Ascending aorta (tissue), 2 donors: ENCODE measurements at regions not wholly inside any gene's neighbourhood (a gene's known extent, or its start where the extent isn't known, plus 50 kb on each side); places are given as distances from the start of the nearest gene placed in this dataset.
"Not testable (repeated sequence)": the region's sequence is repeated elsewhere in the genome, so short reads cannot be mapped to it uniquely, and the experiment has no call there.

Experiments used
- DNase-seq, 2 donors: peaks; one replicate each; pipeline ENCODE4 v3.0.0-alpha.2; 2019; ENCODE audit warnings: low spot score in 2 of 2
- H3K27ac ChIP-seq, 2 donors: fragments of 200-600 bp; sonication (generic); one replicate each; pipeline ENCODE4 v1.5.1; 2016 to 2017; ENCODE audit warnings: mild to moderate bottlenecking in 1 of 2
- H3K27me3 ChIP-seq: fragments of 200-600 bp; sonication (generic); one replicate; pipeline ENCODE4 v1.5.1; 2017
- H3K36me3 ChIP-seq, 2 donors: fragments of 200-600 bp; sonication (generic); one replicate each; pipeline ENCODE4 v1.5.1; 2016
- H3K4me1 ChIP-seq, 2 donors: fragments of 200-600 bp; sonication (generic); one replicate each; pipeline ENCODE4 v1.5.1; 2016 to 2017; ENCODE audit warnings: mild to moderate bottlenecking in 1 of 2
- H3K4me3 ChIP-seq, 2 donors: fragments of 200-600 bp; sonication (generic); one replicate each; pipeline ENCODE4 v1.5.1; 2016 to 2017; ENCODE audit warnings: mild to moderate bottlenecking in 1 of 2
- H3K9me3 ChIP-seq, 2 donors: fragments of 200-600 bp; sonication (generic); one replicate each; pipeline ENCODE4 v1.5.1; 2016
- CTCF ChIP-seq, 3 experiments: fragments of 200-600 bp in 2 of 3; fragments of 450-650 bp in 1 of 3; sonication (generic) in 2 of 3; IDR thresholded peaks; one replicate each; pipeline ENCODE4 v1.5.1; 2016 to 2019; ENCODE audit warnings: antibody characterized with exemption in 3 of 3, mild to moderate bottlenecking in 1 of 3, moderate library complexity in 1 of 3
- intact Hi-C: fragments of 100-400 bp; cut with DNase I; formaldehyde crosslinking; loops from one replicate; pipeline ENCODE4 v1.15.1; 2023

GRCh38 chr2:154557906-154558305, 140.6 kb upstream of the KCNJ3 start:
- TF ChIP-seq CTCF (IDR thresholded peaks at IDR 0.05) = no peak
- Histone ChIP-seq H3K9me3 (no peaks in the 10 kb centered on the region), H3K4me1 (no peaks in the 10 kb centered on the region), H3K4me3 (no peak overlapping the region), H3K27ac (no peak overlapping the region), H3K36me3 (no peaks in the 10 kb centered on the region), H3K27me3 (no peaks in the 10 kb centered on the region)
- no peak for DNase-seq
- intact Hi-C loops = no loop called here

DNA sequence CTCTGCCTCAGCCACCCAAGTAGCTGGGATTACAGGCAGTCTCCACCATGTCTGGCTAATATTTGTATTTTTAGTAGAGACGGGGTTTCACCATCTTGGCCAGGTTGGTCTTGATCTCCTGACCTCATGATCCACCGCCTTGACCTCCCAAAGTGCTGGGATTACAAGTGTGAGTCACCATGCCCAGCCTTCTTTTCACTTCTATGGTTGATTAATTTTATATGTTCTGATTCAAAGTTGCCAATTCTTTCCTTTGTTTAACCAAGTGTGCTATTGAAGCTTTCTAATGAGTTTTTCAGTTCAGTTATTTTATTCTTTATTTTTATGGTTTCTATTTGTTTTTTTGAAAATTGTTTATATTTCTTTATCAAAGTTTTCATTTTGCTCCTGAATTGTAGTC, 133.1 kb upstream of the KCNJ3 start:
- Histone ChIP-seq H3K9me3 (peaks cover 8 to 19% of the 10 kb centered on the region in 2 donors), H3K36me3 (no peaks in the 10 kb centered on the region), H3K27me3 (no peaks in the 10 kb centered on the region), H3K4me3 (no peak overlapping the region), H3K27ac (no peak overlapping the region), H3K4me1 (no peaks in the 10 kb centered on the region)
- no peak for TF ChIP-seq CTCF (IDR thresholded peaks at IDR 0.05)
- intact Hi-C loops = no loop called here
- DNase-seq = no peak

- TF ChIP-seq CTCF (IDR thresholded peaks at IDR 0.05) = no peak
- no peaks in the 10 kb centered on the region for H3K36me3 ChIP-seq
- intact Hi-C loops = no loop called here
- H3K27ac ChIP-seq = no peak overlapping the region
- H3K4me3 ChIP-seq = no peak overlapping the region
- H3K27me3 ChIP-seq = no peaks in the 10 kb centered on the region
- H3K4me1 ChIP-seq = no peaks in the 10 kb centered on the region
- no peak for DNase-seq
- H3K9me3 ChIP-seq = peaks cover 8 to 19% of the 10 kb centered on the region in 2 donors
These were observed 130.1 kb upstream of the KCNJ3 start for GRCh38 chr2:154568413-154568812.

- Histone ChIP-seq H3K4me3 (no peak overlapping the region), H3K4me1 (no peaks in the 10 kb centered on the region), H3K27me3 (no peaks in the 10 kb centered on the region), H3K36me3 (no peaks in the 10 kb centered on the region), H3K9me3 (peaks cover 0 to 7% of the 10 kb centered on the region in 2 donors), H3K27ac (no peak overlapping the region)
- no peak for DNase-seq
- intact Hi-C loops = no loop called here
- no peak for TF ChIP-seq CTCF (IDR thresholded peaks at IDR 0.05)
These were observed 128.0 kb upstream of the KCNJ3 start for GRCh38 chr2:154570501-154570900.

GRCh38 chr2:154576699-154577098, 121.8 kb upstream of the KCNJ3 start:
- peaks cover 0 to 17% of the 10 kb centered on the region in 2 donors for H3K9me3 ChIP-seq
- H3K36me3 ChIP-seq, H3K27ac ChIP-seq, H3K4me3 ChIP-seq, H3K27me3 ChIP-seq, H3K4me1 ChIP-seq, intact Hi-C loops, DNase-seq: not testable (repeated sequence)

- H3K36me3 ChIP-seq = no peaks in the 10 kb centered on the region
- no peak for TF ChIP-seq CTCF (IDR thresholded peaks at IDR 0.05)
- H3K27me3 ChIP-seq = no peaks in the 10 kb centered on the region
- H3K9me3 ChIP-seq = peaks cover 0 to 17% of the 10 kb centered on the region in 2 donors
- intact Hi-C loops = no loop called here
- H3K4me3 ChIP-seq = no peak overlapping the region
- no peak for DNase-seq
- H3K27ac ChIP-seq = no peak overlapping the region
- H3K4me1 ChIP-seq = no peaks in the 10 kb centered on the region
These were observed 121.1 kb upstream of the KCNJ3 start for GRCh38 chr2:154577390-154577789.
